ENCODE measurements at regions not wholly inside any gene's neighbourhood (a gene's known extent, or its start where the extent isn't known, plus 50 kb on each side); places are given as distances from the start of the nearest gene placed in this dataset.

DNA sequence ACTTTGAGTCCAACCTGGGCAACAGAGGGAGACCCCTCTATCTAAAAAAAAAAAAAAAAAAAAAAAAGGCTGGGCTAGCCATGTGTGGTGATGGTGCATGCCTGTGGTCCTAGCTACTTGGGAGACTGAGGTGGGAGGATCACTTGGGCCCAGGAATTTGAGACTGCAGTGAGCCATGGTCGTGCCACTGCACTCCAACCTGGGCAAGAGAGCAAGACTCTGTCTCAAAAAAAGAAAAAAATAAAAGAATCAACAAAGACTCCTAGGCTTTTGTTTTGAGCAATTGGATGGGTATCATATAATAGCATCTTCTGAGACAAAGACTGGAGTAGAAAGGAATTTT lies 481.7 kb upstream of the PAPPA start:
- TF ChIP-seq, protein P1, sequence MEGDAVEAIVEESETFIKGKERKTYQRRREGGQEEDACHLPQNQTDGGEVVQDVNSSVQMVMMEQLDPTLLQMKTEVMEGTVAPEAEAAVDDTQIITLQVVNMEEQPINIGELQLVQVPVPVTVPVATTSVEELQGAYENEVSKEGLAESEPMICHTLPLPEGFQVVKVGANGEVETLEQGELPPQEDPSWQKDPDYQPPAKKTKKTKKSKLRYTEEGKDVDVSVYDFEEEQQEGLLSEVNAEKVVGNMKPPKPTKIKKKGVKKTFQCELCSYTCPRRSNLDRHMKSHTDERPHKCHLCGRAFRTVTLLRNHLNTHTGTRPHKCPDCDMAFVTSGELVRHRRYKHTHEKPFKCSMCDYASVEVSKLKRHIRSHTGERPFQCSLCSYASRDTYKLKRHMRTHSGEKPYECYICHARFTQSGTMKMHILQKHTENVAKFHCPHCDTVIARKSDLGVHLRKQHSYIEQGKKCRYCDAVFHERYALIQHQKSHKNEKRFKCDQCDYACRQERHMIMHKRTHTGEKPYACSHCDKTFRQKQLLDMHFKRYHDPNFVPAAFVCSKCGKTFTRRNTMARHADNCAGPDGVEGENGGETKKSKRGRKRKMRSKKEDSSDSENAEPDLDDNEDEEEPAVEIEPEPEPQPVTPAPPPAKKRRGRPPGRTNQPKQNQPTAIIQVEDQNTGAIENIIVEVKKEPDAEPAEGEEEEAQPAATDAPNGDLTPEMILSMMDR (IDR thresholded peaks at IDR 0.05; ENCODE audit: insufficient read depth, low read depth, low read length): no peak
- no peak overlapping the region for H3K4me3 ChIP-seq (ENCODE audit: low read depth, low read length)
- no peak for DNase-seq (ENCODE audit: low read depth)

DNA sequence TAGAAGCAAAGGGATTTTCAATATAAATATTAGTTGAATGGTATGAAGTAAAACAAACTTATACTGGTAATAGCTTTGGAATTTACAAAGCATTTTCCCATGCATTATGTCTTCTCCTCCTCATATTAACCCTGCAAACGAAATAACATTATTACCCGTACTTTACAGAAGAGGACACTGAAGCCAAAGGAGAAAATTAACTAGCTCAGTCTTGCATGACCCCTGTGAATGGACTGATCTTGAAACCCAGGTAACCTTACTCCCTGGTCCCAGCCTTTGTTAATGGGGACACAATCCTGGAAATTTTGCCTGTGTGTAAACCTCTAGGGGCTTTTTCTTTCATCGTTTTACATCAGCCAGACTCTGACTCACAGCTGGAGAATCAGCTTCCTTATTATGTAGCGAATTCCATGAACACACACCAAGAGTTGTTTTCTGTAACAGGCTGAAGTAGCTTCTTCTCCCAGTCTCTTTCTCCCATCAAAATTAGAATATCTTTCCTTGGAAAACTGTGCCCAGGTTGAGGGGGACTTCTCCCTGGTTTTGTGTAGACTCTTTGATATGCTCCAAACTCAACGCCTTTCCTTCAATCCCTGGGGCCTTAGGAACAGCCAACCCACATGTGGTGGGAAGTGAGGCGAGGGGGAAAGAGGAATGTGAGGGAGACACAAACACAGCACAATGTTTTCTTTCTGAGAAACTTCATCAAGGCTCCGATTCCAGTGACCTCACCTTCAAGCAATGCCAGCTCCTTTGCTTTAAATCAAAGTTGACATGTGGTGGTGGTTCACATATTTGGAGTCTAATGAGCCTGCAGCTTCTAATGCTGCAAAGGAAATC lies 480.9 kb upstream of the PAPPA start:
- peak; percentile 97 for DNase-seq (ENCODE audit: low read depth)
- no peak overlapping the region for H3K4me3 ChIP-seq (ENCODE audit: low read depth, low read length)
- TF ChIP-seq, protein P1 (IDR thresholded peaks at IDR 0.05; ENCODE audit: insufficient read depth, low read depth, low read length): no peak

DNA sequence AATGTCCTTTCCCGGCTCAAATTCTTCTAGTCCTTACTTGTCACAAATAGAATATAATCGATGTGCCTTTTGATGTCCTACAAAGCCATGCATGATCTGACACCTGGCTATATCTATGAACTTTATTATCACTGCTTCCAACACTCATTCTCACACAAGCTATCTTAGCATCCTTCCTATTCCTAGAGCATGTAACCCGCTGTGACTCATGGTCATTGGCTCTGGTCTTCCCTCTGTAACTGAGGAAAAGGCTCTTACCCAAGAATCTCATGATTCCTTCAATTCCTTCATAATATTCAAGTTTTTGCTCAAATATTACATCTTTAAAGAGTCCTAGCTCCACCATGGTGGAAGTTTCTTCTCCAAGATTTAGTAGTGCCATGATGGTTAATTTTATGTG lies 480.0 kb upstream of the PAPPA start:
- peak; percentile 47 for DNase-seq (ENCODE audit: low read depth)
- no peak overlapping the region for H3K4me3 ChIP-seq (ENCODE audit: low read depth, low read length)
- TF ChIP-seq, protein P1 (IDR thresholded peaks at IDR 0.05; ENCODE audit: insufficient read depth, low read depth, low read length): no peak

DNA sequence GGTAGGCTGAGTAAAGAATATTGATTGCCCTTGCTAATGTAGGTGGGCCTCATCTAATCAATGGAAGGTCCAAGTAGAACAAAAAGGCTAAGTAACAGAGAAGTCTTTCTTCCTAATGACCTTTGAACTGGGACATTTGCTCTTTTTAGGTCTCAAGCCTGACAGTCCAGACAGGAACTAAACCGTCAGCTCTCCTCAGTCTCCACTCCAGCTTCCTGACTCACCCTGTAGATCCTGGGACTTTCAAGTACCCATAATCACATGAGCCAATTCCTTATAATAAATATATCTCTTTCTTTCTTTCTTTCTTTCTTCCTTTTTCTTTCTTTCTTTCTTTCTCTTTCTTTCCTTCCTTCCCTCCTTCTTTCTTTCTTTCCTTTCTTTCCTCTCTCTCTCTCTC lies 479.5 kb upstream of the PAPPA start:
- TF ChIP-seq, protein P1 (IDR thresholded peaks at IDR 0.05; ENCODE audit: insufficient read depth, low read depth, low read length): no peak
- no peak for DNase-seq (ENCODE audit: low read depth)
- no peak overlapping the region for H3K4me3 ChIP-seq (ENCODE audit: low read depth, low read length)

DNA sequence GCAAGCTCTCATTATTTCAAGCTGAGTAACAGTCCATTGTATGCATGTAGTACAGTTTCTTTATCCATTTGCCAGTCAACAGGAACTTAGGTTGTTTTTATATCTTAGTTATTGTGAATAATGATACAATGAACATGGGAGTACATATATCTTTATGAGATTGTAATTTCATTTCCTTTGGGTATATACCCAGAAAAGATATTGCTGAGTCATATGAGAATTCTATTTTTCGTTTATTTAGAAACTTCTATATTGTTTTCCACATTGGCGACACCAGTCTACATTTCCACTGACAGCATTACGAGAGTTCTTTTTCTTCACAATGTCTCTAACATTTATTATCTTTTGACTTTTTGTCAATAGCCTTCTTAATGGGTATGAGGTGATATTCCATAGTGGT lies 477.8 kb upstream of the PAPPA start:
- TF ChIP-seq, protein P1 (IDR thresholded peaks at IDR 0.05; ENCODE audit: insufficient read depth, low read depth, low read length): no peak
- H3K4me3 ChIP-seq (ENCODE audit: low read depth, low read length): no peak overlapping the region
- no peak for DNase-seq (ENCODE audit: low read depth)

DNA sequence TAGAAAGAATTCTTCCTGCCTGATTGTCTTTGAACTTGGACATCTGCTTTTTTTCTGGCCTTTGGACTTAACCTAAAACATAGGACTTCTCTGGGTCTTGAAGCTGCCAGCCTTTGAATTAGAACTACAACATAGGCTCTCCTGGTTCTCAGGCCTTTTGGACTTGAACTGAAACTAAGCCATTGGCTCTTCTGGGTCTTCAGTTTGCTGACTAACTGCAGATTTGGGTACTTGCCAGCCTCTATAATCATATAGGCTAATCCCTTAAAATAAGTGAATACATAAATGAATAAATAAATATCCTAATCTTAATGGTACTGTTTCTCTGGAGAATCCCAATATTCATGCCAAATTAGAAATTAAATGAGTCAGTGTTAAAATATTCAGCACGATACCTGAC lies 473.4 kb upstream of the PAPPA start:
- DNase-seq (ENCODE audit: low read depth): peak; percentile 39
- H3K4me3 ChIP-seq (ENCODE audit: low read depth, low read length): no peak overlapping the region
- TF ChIP-seq, protein P1 (IDR thresholded peaks at IDR 0.05; ENCODE audit: insufficient read depth, low read depth, low read length): no peak

DNA sequence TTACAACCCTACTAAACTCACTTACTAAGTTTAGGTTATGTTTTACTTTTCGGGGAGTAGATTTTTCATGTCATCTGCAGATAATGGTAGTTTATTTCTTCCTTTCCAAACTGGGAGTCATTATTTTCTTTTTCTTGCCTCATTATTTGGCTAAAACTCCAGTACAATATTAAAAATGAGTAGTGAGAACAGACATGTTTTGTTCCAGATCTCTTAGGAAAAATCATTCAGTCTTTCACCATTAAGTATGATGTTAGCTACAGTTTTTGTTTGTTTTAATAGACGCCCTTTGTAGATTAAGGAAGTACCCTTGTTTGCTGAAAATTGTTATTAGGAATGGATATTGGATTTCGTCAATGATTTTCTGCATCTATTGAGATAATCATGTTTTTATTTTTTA lies 472.0 kb upstream of the PAPPA start:
- no peak overlapping the region for H3K4me3 ChIP-seq (ENCODE audit: low read depth, low read length)
- TF ChIP-seq, protein P1 (IDR thresholded peaks at IDR 0.05; ENCODE audit: insufficient read depth, low read depth, low read length): no peak
- DNase-seq (ENCODE audit: low read depth): no peak
